GM18505 (cell line): ENCODE measurements at regions not wholly inside any gene's neighbourhood (a gene's known extent, or its start where the extent isn't known, plus 50 kb on each side); places are given as distances from the start of the nearest gene placed in this dataset.

ENCODE experiments used
- ATAC-seq: cut with Tn5 transposase; IDR thresholded peaks from one replicate; pipeline ENCODE4 v1.9.1; 2021; ENCODE audit not compliant: unreplicated experiment
- POLR2A ChIP-seq: IDR thresholded peaks from 4 replicates; pipeline ENCODE4 v1.6.1; 2011; ENCODE audit warnings: borderline replicate concordance; ENCODE audit not compliant: insufficient read depth, insufficient read length; ENCODE audit errors: extremely low read depth

DNA sequence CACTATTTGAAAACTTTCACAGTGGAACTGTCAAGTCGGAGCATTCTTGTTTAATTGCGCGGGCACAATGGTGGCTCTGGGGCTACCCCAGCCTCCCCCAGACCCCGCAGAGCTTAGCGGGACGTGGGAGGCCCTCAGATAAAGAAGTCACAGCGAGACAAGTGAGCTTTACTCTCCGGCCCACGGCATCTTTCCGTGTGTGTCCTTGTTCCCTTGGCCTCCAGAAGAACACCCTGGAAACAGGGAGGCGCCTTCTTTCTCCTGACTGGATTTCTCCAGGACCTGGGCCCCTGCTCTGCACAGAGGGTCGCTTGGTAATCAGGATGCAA is 382.8 kb downstream of the RRAGC start:
- no peak for TF ChIP-seq POLR2A
- no peak for ATAC-seq

DNA sequence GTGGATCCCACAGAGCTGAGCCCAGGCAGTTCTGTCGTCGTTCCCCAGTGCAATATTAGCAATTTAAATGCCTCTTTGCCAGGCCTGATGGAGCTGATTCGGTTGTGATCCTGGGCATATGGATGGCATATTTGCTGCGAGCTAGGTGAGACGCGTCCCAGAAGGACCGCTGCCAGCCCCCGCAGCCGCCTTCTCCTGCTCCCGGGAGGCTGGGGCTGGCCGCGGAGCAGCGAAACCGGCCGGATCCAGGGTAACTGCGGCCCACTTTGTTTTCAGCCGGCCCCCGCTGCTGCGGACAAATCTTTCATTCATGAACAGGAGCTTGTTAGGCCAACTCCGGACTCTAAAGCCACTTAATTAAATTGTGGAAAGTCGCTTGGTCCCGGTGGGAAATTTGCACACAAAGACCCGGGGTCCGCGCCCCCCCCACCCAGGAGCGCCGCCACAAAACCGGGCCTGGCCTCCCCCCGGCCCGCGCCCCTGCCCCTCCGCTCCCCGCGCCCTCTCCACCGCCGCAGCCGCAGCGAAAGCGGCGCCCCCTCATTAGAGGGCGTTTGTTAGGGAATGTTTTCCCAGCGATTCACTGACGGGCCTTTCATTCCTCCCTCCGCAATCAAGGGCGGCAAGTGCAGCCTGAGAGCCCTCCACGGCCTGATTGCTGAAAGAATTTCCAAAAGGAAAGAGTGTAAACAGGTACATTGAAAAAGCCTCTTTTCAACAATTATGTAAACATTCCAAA is 383.3 kb downstream of the RRAGC start:
- TF ChIP-seq POLR2A = peak; percentile 1
- ATAC-seq = no peak

DNA sequence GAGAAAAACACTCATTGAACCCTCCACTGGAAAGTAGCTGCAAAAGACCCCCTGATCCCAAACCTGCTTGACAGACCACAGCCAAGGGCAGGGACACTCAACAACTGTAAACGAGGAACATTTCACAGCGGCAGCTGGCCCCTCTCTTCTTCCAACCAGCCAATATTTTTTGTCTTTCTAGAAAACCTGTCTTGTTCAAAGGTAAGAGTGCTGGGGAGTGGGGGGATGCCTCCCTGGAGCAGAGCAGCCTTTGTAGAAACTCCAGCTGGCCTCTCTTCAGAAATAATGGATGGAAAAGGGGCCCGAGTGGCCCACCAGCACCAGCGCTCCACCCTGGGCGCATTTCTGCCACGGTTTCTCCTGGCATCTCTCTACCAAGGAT is 384.0 kb downstream of the RRAGC start:
- TF ChIP-seq POLR2A = no peak
- peak; percentile 1 for ATAC-seq

DNA sequence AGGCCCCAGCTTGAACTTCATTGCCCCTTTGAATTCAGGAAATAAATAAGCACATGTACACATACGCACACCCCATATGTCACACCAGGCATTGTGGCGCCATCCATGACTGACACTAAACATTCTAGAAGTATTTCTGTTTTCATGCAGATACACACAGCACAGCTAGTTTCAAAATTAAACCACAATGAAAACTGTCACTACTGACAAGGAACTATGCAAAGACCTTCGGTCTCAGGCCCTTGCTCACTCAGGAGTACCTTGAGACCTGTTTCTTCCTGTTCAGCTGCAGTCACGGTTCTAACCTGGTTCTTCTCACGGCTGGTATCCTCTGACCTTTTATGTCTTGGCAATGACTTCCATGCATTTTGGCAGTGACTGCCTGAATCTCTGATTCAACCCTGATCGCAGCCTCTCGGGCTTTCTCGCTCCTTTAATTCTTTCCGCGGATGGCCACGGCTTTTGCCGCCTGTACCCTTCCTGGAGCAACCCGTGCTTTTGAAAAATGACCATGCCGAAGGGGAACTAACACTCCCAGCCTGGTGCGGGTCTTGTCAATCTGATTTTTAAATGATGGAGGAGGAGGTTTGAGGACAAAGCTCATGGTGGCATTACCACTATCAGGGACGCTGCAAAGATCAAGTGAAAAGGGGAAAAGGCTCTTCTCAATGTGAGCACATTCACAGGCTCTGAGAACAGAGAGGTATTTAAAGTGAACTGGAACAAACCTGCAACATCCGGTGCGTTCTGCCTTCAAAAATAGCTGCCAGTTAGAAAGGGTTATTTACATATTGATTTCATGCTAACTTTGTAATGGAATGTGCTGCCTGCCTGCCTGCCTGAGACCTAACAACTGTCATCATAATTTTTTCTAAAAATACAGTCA is 384.6 kb downstream of the RRAGC start:
- peak; percentile 67 for TF ChIP-seq POLR2A
- peak; percentile 78 for ATAC-seq

DNA sequence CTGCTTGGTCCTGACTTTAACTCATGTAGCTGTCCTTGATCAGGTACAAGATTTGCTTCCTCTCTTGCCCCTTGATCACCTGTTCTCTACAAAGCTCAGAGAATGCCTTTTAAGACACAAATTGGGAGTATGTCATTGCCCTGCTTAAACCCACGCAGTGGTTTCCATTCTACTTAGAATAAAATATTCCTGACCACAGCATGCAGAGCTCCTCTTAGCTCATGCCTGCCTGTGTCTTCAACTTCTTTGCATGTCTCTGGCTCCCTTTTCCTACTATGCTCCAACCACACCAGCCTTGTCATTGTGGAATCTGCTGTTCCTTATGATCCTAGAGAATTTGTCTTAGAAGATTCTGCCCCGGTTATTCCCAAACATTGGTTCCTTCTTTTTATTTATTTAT is 393.1 kb downstream of the RRAGC start:
- no peak for TF ChIP-seq POLR2A
- ATAC-seq = no peak

DNA sequence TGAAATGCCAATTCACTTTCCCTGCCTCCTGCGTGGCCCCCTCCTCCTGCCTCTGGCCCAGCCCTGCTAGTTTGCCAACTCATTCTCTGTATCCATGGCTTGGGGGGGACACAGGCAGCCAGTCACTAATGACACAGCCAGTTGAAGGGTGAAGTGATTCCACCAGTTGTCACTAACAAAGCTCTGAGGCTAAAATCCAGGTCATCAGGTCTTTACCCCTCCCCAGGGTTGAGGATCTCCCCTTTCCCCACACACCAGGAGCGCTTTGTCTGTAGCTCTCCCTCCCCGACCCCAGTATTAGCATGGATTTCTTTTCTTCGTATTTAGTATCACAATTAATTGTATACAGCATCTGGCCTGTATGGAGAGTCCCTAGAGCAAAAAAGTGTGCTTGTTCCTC is 394.1 kb downstream of the RRAGC start:
- ATAC-seq = no peak
- TF ChIP-seq POLR2A = no peak

DNA sequence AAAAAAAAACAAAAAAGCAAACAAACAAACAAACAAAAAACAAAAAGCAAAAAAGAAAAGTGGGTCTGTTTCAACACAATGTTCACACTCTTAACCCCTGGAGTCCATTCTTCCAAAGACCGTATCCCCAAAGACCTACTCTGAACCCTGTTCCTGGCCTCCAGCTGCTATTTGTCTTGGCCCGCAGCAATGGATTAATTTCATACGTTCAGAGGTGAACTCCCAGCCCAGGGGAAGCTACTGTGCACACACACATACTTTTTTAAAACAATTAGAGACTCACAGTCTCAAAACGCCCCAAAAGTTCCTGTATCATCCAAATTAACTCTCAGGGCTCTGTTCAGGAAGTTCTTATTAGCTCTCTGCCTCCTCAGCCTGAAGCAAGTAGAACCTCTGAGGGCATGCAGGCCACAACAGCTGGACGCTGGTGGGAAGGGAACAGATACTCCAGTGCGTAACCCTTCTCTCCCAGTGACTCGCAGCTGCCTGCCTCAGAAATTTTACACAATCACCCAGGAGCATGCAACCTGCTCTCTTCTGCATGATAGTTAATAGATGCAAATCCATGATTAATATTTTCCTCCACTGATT is 395.4 kb downstream of the RRAGC start:
- no peak for TF ChIP-seq POLR2A
- no peak for ATAC-seq

DNA sequence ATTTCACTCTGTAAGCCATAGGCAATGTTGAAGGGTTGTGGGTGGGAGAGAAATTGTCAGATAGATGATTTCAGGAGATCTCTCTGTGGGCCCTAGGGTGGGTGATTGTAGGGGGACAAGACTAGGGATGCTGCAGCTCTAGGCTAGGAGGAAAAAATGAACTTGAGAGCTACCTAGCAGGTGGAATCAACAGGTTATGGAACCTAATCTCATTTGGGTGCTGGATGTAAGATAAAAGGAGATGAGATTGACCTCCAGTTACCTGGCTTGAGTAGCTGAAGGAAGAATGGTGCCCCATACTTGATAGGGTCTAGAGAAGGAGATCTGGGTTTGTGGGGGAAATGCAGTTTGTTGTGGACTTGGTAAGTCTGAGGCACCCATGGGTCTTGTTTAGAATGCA is 396.5 kb downstream of the RRAGC start:
- TF ChIP-seq POLR2A = no peak
- no peak for ATAC-seq

DNA sequence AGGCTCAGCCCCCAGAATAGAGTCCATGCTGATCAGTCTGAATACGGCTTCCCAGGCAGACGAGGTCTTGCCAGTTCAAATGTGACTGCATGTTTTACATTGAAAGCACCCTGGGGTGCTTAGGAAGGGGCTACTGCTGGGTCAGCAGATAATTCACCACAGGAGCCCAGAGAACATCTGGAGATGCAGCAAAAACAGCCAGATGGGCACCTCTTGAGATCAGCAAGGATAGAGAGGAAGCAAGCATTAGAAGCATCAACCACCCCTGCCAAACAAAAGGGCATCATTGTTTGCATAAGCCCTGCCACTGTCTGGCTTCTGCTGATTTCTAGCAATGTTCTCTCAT is 403.1 kb downstream of the RRAGC start:
- TF ChIP-seq POLR2A = no peak
- ATAC-seq = no peak

DNA sequence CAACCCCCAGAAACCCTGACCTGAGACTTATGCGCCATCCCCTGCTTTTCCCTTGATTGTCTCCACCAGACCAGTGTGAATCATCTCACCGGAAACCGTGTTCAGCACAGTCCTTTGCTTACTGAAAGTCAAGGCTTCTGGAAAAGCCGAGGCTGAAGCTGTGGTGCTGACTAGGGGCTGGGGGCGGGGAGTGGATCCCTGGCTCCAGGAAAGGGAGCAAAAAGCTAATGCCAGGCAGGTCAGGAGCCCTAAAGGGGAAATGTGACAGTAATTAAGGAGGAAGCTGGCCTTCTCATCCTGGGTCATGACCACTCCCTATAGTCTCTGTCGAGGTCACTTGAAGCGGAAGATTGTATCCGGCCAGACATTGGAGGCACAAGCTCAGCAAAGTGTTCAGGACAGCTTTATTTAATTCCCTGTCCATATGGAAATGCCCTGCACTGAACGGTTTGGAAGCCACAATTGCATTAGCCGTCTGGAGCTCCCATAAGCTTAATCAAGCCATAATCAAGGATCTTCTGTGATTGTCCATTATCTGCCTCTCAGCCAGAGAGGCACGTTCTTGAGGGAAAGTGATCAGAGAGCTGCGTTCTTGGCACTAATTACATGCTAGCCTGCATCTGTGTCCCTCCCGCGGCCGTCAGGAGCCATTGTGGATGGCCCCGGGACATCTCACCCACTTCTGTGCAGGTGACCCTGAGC is 403.6 kb downstream of the RRAGC start:
- no peak for TF ChIP-seq POLR2A
- no peak for ATAC-seq

DNA sequence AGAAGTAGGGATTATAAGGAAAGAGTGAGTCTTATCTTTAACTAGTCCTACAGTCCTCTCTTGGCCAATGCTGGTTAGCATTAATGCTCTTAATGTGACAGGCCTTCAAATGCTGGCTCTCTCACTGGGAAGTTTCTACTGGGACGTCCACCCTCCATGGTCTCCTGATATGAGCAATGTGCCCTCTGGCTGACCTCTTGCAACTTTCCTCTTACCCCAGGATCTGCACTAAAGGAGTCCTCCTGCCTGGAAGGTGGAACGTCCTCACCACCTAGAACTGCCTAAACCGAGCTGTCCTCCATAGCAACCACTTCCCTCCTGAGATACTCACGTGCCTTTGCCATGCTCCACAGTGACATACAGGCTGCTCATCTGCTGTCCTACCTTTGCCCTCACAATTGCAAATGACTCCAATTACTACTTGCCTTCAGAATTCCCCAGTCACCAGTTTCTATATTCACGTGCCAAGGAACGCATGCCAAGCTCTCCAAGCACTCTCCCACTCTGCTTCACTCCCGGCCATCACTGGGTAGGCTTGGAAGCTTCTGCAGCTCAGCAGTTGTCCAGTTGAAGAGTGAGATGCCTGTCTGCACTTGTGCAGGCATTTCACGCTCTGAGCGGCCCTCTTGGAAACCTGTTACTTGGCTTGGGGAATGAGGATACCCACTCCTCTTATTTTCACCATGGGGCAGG is 404.7 kb downstream of the RRAGC start:
- TF ChIP-seq POLR2A = no peak
- no peak for ATAC-seq

DNA sequence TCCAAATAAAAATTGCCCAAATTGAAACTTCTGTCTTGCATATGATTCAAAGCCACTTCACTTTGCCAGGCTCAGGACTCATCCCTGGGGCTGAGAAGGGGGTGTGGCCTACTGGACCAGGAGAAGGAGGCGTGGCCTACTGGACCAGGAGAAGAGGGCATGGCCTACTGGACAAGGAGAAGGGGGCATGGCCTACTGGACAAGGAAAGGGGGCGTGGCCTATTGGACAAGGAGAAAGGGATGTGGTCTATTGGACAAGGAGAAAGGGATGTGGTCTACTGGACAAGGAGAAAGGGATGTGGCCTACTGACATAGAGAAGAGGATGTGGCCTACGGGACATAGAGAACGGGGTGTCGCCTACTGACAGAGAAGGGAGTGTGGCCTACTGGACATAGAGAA is 405.3 kb downstream of the RRAGC start:
- no peak for ATAC-seq
- no peak for TF ChIP-seq POLR2A

DNA sequence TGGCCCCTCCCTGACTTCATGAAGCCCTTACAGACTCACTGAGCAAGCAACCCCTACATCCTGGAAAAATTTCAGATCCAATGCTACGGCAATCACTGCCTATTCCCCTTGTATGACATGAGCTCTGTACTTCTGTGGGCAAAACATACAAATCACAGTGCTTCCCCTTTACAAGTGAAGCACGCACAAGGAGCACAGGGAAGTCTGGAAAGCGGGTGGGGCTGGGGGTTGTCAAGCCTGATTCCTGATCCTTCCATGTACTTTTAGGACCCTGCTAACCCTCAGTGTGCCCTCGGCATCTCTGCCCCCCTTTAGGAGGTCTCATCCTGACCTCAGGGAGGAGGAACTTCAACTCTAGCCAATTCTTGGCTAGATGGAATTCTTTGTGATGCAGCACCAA is 405.7 kb upstream of the POU3F1 start:
- no peak for ATAC-seq
- no peak for TF ChIP-seq POLR2A
